WTC11 (cell line): ENCODE measurements at regions not wholly inside any gene's neighbourhood (a gene's known extent, or its start where the extent isn't known, plus 50 kb on each side); places are given as distances from the start of the nearest gene placed in this dataset.

Source experiments
- ATAC-seq: fragments of 200-7000 bp; cut with Tn5 transposase; 2 replicates; pipeline ENCODE4 v1.10.0; 2021; ENCODE audit warnings: mild to moderate bottlenecking, moderate library complexity
- CTCF ChIA-PET: fragments of 300-600 bp; sonication (Branson Sonifier 250); formaldehyde crosslinking; loops from one replicate; lab custom pipeline; 2021; ENCODE audit warnings: antibody characterized with exemption; lab: Charles Lee
- POLR2A ChIA-PET: fragments of 350-600 bp; sonication (Branson Sonifier 250); formaldehyde crosslinking; loops from one replicate; lab custom pipeline; 2021; ENCODE audit warnings: antibody characterized with exemption; lab: Charles Lee
- DNase-seq: peaks from one replicate; pipeline ENCODE4 v3.0.0; 2021; ENCODE audit warnings: low spot score
- H3K27ac Mint-ChIP-seq: 2 replicates; pipeline ENCODE4 v1.8.0; 2021; ENCODE audit warnings: mixed read lengths
- H3K27me3 Mint-ChIP-seq: 2 replicates; pipeline ENCODE4 v1.8.0; 2021; ENCODE audit warnings: low read depth, mild to moderate bottlenecking, moderate library complexity, mixed read lengths
- H3K36me3 Mint-ChIP-seq: 2 replicates; pipeline ENCODE4 v1.8.0; 2021; ENCODE audit warnings: mixed read lengths
- H3K4me1 Mint-ChIP-seq: 2 replicates; pipeline ENCODE4 v1.8.0; 2022; ENCODE audit warnings: mixed read lengths
- H3K4me3 Mint-ChIP-seq: 2 replicates; pipeline ENCODE4 v1.8.0; 2021; ENCODE audit warnings: mild to moderate bottlenecking, moderate library complexity, mixed read lengths
- H3K9me3 Mint-ChIP-seq: 2 replicates; pipeline ENCODE4 v1.8.0; 2021; ENCODE audit warnings: mixed read lengths
- EMX1 ChIP-seq: fragments of 250-450 bp; sonication (Bioruptor Pico); IDR thresholded peaks from 2 replicates; pipeline ENCODE4 v1.8.0; 2021; ENCODE audit warnings: mild to moderate bottlenecking
- FOXJ3 ChIP-seq: sonication (generic); formaldehyde crosslinking; IDR thresholded peaks from 2 replicates; pipeline ENCODE4 v1.9.0; 2021; ENCODE audit warnings: missing genetic modification reagents, mild to moderate bottlenecking, borderline replicate concordance
- KAT7 ChIP-seq: sonication (generic); formaldehyde crosslinking; IDR thresholded peaks from 2 replicates; pipeline ENCODE4 v1.8.1; 2023; ENCODE audit warnings: missing genetic modification reagents, mild to moderate bottlenecking, borderline replicate concordance
- NFYB ChIP-seq: sonication (generic); formaldehyde crosslinking; conservative IDR thresholded peaks from 2 replicates; pipeline ENCODE4 v1.8.0; 2022; ENCODE audit warnings: low read depth, missing genetic modification reagents
- OVOL2 ChIP-seq: fragments of 250-450 bp; sonication (Bioruptor Pico); IDR thresholded peaks from 2 replicates; pipeline ENCODE4 v1.9.0; 2021; ENCODE audit warnings: mild to moderate bottlenecking, borderline replicate concordance
- ZNF219 ChIP-seq: sonication (generic); formaldehyde crosslinking; IDR thresholded peaks from 2 replicates; pipeline ENCODE4 v1.8.0; 2023; ENCODE audit warnings: missing genetic modification reagents, mild to moderate bottlenecking, borderline replicate concordance
- ZNF232 ChIP-seq: sonication (generic); formaldehyde crosslinking; IDR thresholded peaks from 2 replicates; pipeline ENCODE4 v1.8.0; 2022; ENCODE audit warnings: mild to moderate bottlenecking, missing genetic modification reagents
- ZNF263 ChIP-seq: sonication (generic); formaldehyde crosslinking; IDR thresholded peaks from 2 replicates; pipeline ENCODE4 v1.8.1; 2022; ENCODE audit warnings: low read depth, mild to moderate bottlenecking, moderate library complexity, missing genetic modification reagents
- TF ChIP-seq, protein P1 (sequence below): fragments of 250-450 bp; sonication (Bioruptor Pico); IDR thresholded peaks from 2 replicates; pipeline ENCODE4 v1.9.0; 2021; ENCODE audit warnings: mild to moderate bottlenecking
- TF ChIP-seq, protein P2 (sequence below): sonication (generic); formaldehyde crosslinking; IDR thresholded peaks from 2 replicates; pipeline ENCODE4 v1.8.1; 2022; ENCODE audit warnings: low read depth, missing genetic modification reagents, borderline replicate concordance
- TF ChIP-seq, protein P3 (sequence below): fragments of 250-450 bp; sonication (Bioruptor Pico); IDR thresholded peaks from 2 replicates; pipeline ENCODE4 v1.9.0; 2021; ENCODE audit warnings: mild to moderate bottlenecking
- TF ChIP-seq, protein P4 (sequence below): sonication (generic); formaldehyde crosslinking; conservative IDR thresholded peaks from 2 replicates; pipeline ENCODE4 v1.8.1; 2022; ENCODE audit warnings: mild to moderate bottlenecking, missing genetic modification reagents

DNA sequence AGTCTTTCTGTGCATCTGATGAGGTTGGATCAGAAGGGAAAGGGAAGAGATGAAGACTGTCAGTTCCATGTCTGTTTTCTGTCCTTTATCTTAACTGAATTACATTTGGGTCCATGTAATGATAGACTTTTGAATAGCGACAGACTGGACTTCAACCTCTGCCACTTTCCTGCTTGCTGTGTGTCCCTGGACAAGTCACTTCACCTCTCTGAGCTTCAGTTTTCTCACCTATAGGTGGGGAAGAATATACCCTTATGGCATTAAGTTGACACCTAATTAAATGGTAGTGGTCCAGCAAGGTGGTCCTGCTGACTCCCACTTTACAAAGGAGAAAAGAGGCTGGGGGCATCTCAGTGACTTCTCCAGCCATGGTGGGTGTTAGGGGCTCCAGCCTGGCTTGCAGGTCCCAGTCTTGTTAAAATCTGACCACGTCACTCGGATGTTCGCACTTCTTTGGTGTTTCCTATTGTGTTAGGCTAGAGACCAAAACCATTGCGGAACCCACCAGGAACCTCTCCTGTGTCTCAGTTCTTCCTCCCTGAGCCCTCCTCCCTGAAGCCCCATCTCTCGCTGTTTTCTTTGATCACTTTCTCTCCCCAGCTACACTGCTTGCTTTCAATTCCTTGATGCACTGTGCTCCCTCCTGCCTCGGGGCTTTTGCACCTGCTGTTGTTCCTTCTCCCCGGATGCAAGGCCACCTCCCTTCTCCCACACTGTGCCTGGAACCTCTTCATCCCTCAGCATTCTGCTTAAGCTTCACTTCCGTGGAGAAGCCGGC lies 256.5 kb downstream of the NSG2 start:
- CTCF ChIA-PET: interaction anchor here (0.9 to 2.3 kb wide), 5 partner anchors 8 to 256 kb away, joined by 3 to 12 read pairs (median 9); partner anchors contain the start of gene NSG2
- POLR2A ChIA-PET: interaction anchor here (1.0 kb wide), 1 partner anchor 258 kb away, joined by 5 read pairs; no protein-coding TSS in a partner anchor
- H3K4me3 Mint-ChIP-seq: no peak overlapping the region
- 0 out of 2 replicates have a peak, but pooled peaks cover 3% of the 10 kb centered on the region for H3K36me3 Mint-ChIP-seq
- H3K27ac Mint-ChIP-seq: no peak overlapping the region
- no peak for DNase-seq
- peaks cover 20% of the 10 kb centered on the region for H3K4me1 Mint-ChIP-seq
- peaks cover 20% of the 10 kb centered on the region for H3K9me3 Mint-ChIP-seq
- H3K27me3 Mint-ChIP-seq: no peaks in the 10 kb centered on the region
- no peak for ATAC-seq
- TF ChIP-seq, protein P1, sequence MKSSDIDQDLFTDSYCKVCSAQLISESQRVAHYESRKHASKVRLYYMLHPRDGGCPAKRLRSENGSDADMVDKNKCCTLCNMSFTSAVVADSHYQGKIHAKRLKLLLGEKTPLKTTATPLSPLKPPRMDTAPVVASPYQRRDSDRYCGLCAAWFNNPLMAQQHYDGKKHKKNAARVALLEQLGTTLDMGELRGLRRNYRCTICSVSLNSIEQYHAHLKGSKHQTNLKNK (CRISPR knock-in tag): no peak

DNA sequence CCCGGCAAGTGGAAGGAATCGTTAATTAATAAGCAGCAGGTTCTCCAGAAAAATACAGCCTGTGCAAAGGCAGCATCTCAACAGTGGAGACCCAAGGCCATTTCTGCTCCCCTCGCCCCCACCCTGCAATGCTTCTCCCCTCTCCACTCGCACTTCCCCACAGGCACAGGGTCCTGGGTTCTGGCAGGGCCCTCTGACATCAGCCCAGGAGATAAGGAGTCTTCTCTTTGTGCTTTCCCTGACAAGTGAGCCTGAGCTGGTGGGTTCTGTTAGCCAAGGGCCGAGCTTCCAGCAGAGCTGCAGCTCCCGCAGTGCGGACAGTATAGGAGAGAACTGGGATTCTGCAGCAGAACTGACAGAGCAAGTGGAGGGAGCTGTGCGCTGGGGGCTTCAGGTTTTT lies 257.5 kb downstream of the NSG2 start:
- H3K36me3 Mint-ChIP-seq: 0 out of 2 replicates have a peak, but pooled peaks cover 2% of the 10 kb centered on the region
- no peak for TF ChIP-seq NFYB
- TF ChIP-seq, protein P2, sequence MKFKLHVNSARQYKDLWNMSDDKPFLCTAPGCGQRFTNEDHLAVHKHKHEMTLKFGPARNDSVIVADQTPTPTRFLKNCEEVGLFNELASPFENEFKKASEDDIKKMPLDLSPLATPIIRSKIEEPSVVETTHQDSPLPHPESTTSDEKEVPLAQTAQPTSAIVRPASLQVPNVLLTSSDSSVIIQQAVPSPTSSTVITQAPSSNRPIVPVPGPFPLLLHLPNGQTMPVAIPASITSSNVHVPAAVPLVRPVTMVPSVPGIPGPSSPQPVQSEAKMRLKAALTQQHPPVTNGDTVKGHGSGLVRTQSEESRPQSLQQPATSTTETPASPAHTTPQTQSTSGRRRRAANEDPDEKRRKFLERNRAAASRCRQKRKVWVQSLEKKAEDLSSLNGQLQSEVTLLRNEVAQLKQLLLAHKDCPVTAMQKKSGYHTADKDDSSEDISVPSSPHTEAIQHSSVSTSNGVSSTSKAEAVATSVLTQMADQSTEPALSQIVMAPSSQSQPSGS: no peak
- no peak for TF ChIP-seq ZNF263 (CRISPR knock-in tag)
- DNase-seq (no peak), ATAC-seq (no peak)
- no peak overlapping the region for H3K4me3 Mint-ChIP-seq
- no peaks in the 10 kb centered on the region for H3K27me3 Mint-ChIP-seq
- no peak overlapping the region for H3K27ac Mint-ChIP-seq
- H3K4me1 Mint-ChIP-seq: peaks cover 20% of the 10 kb centered on the region
- H3K9me3 Mint-ChIP-seq: peaks cover 10% of the 10 kb centered on the region
- ChIA-PET POLR2A (interaction anchor here (1.0 kb wide), 1 partner anchor 259 kb away, joined by 5 read pairs; no protein-coding TSS in a partner anchor), CTCF (interaction anchor here (1.0 to 2.3 kb wide), 4 partner anchors 9 to 257 kb away, joined by 3 to 14 read pairs (median 6); partner anchors contain the start of gene NSG2)

DNA sequence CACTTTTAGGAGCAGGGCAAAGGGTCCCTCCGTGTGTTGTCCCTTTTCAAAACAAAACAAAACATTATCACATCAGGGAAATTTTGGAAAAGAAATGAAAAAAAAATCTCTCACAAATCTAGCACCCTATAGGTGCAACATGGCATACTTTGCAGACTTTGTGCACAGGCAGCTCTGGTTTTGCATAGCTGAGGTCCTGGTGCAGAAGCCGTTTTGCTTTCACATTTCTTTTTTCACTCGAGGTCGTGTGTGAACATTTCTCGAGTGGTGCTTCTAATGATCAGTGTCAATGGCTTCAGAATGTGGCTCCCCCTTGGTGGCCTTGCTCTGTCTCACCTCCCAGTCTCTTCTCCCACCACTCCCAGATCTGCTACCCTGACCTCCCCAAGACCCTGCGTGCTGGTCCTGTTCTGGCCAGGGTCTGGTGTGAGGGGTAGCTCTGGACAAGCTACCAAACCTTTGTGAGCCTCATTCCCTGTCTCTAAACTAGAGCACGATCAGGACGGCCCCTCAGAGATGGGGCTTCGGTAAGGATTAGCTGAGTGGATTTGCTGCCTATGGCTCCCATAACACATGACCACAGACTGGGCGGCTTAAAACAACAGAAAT lies 258.0 kb downstream of the NSG2 start:
- DNase-seq: no peak
- no peaks in the 10 kb centered on the region for H3K27me3 Mint-ChIP-seq
- no peaks in the 10 kb centered on the region for H3K36me3 Mint-ChIP-seq
- H3K4me1 Mint-ChIP-seq: peaks cover 20% of the 10 kb centered on the region
- POLR2A ChIA-PET: interaction anchor here (1.0 kb wide), 1 partner anchor 259 kb away, joined by 5 read pairs; no protein-coding TSS in a partner anchor
- peaks cover 5% of the 10 kb centered on the region for H3K9me3 Mint-ChIP-seq
- no peak overlapping the region for H3K4me3 Mint-ChIP-seq
- CTCF ChIA-PET: interaction anchor here (1.0 to 2.7 kb wide), 5 partner anchors 8 to 258 kb away, joined by 3 to 14 read pairs (median 7); partner anchors contain the start of gene NSG2
- H3K27ac Mint-ChIP-seq: no peak overlapping the region
- no peak for ATAC-seq
- TF ChIP-seq, protein P3, sequence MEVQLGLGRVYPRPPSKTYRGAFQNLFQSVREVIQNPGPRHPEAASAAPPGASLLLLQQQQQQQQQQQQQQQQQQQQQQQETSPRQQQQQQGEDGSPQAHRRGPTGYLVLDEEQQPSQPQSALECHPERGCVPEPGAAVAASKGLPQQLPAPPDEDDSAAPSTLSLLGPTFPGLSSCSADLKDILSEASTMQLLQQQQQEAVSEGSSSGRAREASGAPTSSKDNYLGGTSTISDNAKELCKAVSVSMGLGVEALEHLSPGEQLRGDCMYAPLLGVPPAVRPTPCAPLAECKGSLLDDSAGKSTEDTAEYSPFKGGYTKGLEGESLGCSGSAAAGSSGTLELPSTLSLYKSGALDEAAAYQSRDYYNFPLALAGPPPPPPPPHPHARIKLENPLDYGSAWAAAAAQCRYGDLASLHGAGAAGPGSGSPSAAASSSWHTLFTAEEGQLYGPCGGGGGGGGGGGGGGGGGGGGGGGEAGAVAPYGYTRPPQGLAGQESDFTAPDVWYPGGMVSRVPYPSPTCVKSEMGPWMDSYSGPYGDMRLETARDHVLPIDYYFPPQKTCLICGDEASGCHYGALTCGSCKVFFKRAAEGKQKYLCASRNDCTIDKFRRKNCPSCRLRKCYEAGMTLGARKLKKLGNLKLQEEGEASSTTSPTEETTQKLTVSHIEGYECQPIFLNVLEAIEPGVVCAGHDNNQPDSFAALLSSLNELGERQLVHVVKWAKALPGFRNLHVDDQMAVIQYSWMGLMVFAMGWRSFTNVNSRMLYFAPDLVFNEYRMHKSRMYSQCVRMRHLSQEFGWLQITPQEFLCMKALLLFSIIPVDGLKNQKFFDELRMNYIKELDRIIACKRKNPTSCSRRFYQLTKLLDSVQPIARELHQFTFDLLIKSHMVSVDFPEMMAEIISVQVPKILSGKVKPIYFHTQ (CRISPR knock-in tag): no peak
- TF ChIP-seq KAT7 (CRISPR knock-in tag): no peak
- TF ChIP-seq ZNF232 (CRISPR knock-in tag): no peak
- no peak for TF ChIP-seq ZNF219 (CRISPR knock-in tag)
- no peak for TF ChIP-seq FOXJ3 (CRISPR knock-in tag)
- no peak for TF ChIP-seq EMX1 (CRISPR knock-in tag)
- TF ChIP-seq OVOL2 (CRISPR knock-in tag): no peak
- TF ChIP-seq, protein P4, sequence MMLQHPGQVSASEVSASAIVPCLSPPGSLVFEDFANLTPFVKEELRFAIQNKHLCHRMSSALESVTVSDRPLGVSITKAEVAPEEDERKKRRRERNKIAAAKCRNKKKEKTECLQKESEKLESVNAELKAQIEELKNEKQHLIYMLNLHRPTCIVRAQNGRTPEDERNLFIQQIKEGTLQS (CRISPR knock-in tag): no peak
